PC-9 (cell line): ENCODE measurements at regions not wholly inside any gene's neighbourhood (a gene's known extent, or its start where the extent isn't known, plus 50 kb on each side); places are given as distances from the start of the nearest gene placed in this dataset.

Experiments
- BruUV-seq: library from RNA; stranded (reverse); fragments of 400-500 nt; replicated peaks from 2 replicates; lab custom pipeline; 2021; lab: Mats Ljungman, UMichigan
- CTCF ChIA-PET: fragments of 300-600 bp; sonication (Branson Sonifier 250); formaldehyde crosslinking; loops from one replicate; lab custom pipeline; 2022; ENCODE audit warnings: antibody characterized with exemption; lab: Charles Lee
- POLR2A ChIA-PET: fragments of 300-600 bp; sonication (Branson Sonifier 250); formaldehyde crosslinking; loops from one replicate; lab custom pipeline; 2022; ENCODE audit warnings: antibody characterized with exemption; ENCODE audit not compliant: unreplicated experiment; lab: Charles Lee
- DNase-seq, 2 experiments: peaks; one replicate each; pipeline versions ENCODE4 v3.0.0 to v3.0.0-alpha.2; 2015 to 2022; ENCODE audit warnings: mixed read lengths in 1 of 2
- H2AFZ ChIP-seq: fragments of 200-600 bp; sonication (generic); 2 replicates; pipeline ENCODE4 v1.8.1; 2017; ENCODE audit warnings: antibody characterized with exemption
- H3F3A ChIP-seq: fragments of 200-600 bp; sonication (generic); 2 replicates; pipeline ENCODE4 v1.8.1; 2017; ENCODE audit warnings: antibody characterized with exemption, mild to moderate bottlenecking, low read depth; ENCODE audit not compliant: insufficient read depth
- H3K27ac ChIP-seq: fragments of 200-600 bp; sonication (generic); 2 replicates; pipeline ENCODE4 v1.6.1; 2016; ENCODE audit warnings: mixed run types
- H3K27me3 ChIP-seq: fragments of 200-600 bp; sonication (generic); 2 replicates; pipeline ENCODE4 v1.6.1; 2016; ENCODE audit warnings: low read depth, mixed run types; ENCODE audit not compliant: insufficient read depth
- H3K36me3 ChIP-seq: fragments of 200-600 bp; sonication (generic); 2 replicates; pipeline ENCODE4 v1.6.1; 2016; ENCODE audit warnings: low read depth, mixed run types
- H3K4me1 ChIP-seq: fragments of 200-600 bp; sonication (generic); replicated peaks from 2 replicates; pipeline ENCODE4 v1.6.1; 2016; ENCODE audit warnings: mixed run types; ENCODE audit not compliant: insufficient read depth
- H3K4me2 ChIP-seq: fragments of 200-600 bp; sonication (generic); 2 replicates; pipeline ENCODE4 v1.6.1; 2017; ENCODE audit warnings: mixed run types
- H3K4me3 ChIP-seq: fragments of 200-600 bp; sonication (generic); 2 replicates; pipeline ENCODE4 v1.6.1; 2016; ENCODE audit warnings: mixed run types
- H3K79me2 ChIP-seq: fragments of 200-600 bp; sonication (generic); 2 replicates; pipeline ENCODE4 v1.6.1; 2017; ENCODE audit warnings: low read depth, mixed run types
- H3K9me2 ChIP-seq: fragments of 200-600 bp; sonication (generic); 2 replicates; pipeline ENCODE4 v1.8.1; 2017; ENCODE audit warnings: mild to moderate bottlenecking; ENCODE audit not compliant: insufficient read depth
- H3K9me3 ChIP-seq: fragments of 200-600 bp; sonication (generic); 2 replicates; pipeline ENCODE4 v1.8.1; 2016; ENCODE audit warnings: low read depth; ENCODE audit not compliant: insufficient read depth
- H4K20me1 ChIP-seq: fragments of 200-600 bp; sonication (generic); 2 replicates; pipeline ENCODE4 v1.8.1; 2017; ENCODE audit not compliant: insufficient read depth
- EZH2 ChIP-seq: fragments of 200-600 bp; sonication (generic); IDR thresholded peaks from 2 replicates; pipeline ENCODE4 v1.8.0; 2017; ENCODE audit warnings: antibody characterized with exemption, low read depth
- intact Hi-C: fragments of 100-400 bp; cut with micrococcal nuclease; formaldehyde crosslinking; loops from one replicate; pipeline ENCODE4 v1.10.0; 2022; ENCODE audit not compliant: unreplicated experiment
- TF ChIP-seq, protein P1 (sequence below): fragments of 200-600 bp; sonication (generic); conservative IDR thresholded peaks from 2 replicates; pipeline ENCODE4 v1.6.1; 2017; ENCODE audit warnings: mixed run types, antibody characterized with exemption, mild to moderate bottlenecking, moderate library complexity

DNA sequence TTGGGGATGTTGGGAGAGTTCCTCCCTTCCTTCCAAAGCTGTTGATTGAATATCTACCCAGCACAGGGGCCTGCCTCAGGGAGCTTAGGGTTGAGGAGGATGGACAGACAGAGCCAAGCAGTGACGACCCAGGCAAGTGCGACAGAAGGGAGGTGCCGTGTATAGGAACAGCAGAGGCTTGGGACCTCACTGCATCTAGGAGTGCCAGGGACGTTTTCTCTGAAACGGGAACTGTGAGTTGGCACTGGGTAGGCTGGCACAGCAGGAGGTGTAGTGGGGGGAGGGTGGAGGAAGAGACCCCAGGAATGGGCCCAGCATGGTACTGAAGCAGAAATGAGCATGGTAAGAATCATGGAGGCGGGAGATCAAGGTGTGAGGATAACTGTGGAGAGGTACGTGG, 55.3 kb upstream of the MGMT start:
- no TSS peak for BruUV-seq
- Histone ChIP-seq H3K27ac (no peak overlapping the region), H3K9me3 (no peaks in the 10 kb centered on the region), H3K4me3 (no peak overlapping the region), H3K27me3 (peaks cover 62% of the 10 kb centered on the region), H3K4me1 (no peaks in the 10 kb centered on the region), H3K9me2 (no peaks in the 10 kb centered on the region), H3K4me2 (no peak overlapping the region), H3K79me2 (no peaks in the 10 kb centered on the region), H3F3A (no peaks in the 10 kb centered on the region), H3K36me3 (no peaks in the 10 kb centered on the region), H2AFZ (no peak overlapping the region), H4K20me1 (no peaks in the 10 kb centered on the region)
- no peak for DNase-seq
- intact Hi-C loops, result no loop called here
- CTCF ChIA-PET, result no interaction called here
- POLR2A ChIA-PET, result no interaction called here
- TF ChIP-seq EZH2, result no peak
- TF ChIP-seq, protein P1, sequence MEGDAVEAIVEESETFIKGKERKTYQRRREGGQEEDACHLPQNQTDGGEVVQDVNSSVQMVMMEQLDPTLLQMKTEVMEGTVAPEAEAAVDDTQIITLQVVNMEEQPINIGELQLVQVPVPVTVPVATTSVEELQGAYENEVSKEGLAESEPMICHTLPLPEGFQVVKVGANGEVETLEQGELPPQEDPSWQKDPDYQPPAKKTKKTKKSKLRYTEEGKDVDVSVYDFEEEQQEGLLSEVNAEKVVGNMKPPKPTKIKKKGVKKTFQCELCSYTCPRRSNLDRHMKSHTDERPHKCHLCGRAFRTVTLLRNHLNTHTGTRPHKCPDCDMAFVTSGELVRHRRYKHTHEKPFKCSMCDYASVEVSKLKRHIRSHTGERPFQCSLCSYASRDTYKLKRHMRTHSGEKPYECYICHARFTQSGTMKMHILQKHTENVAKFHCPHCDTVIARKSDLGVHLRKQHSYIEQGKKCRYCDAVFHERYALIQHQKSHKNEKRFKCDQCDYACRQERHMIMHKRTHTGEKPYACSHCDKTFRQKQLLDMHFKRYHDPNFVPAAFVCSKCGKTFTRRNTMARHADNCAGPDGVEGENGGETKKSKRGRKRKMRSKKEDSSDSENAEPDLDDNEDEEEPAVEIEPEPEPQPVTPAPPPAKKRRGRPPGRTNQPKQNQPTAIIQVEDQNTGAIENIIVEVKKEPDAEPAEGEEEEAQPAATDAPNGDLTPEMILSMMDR, result no peak

DNA sequence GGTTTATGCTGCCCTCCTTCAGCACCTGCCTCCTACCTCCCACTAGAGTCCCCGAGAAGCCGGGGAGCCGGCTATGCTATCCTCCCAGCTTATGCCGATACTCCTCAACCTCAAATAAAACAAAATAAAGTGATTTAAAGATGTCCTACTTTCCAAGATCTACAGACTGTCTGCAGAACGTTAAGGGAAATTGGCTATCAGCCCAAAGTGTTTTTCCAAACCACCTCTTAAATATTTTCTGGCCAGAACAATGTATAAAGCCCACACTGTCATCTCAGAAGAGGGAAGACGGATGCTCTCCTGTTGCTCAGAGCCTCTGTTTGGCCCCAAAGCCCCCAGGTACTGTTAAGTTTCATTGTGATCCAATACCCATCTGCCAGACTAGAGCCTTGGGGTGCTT, 54.0 kb upstream of the MGMT start:
- H3K4me1 ChIP-seq, result no peaks in the 10 kb centered on the region
- no peaks in the 10 kb centered on the region for H3K9me3 ChIP-seq
- no peaks in the 10 kb centered on the region for H3F3A ChIP-seq
- H3K27ac ChIP-seq, result no peak overlapping the region
- H3K36me3 ChIP-seq, result no peaks in the 10 kb centered on the region
- intact Hi-C loops, result no loop called here
- ChIA-PET CTCF (no interaction called here), POLR2A (no interaction called here)
- peaks cover 75% of the 10 kb centered on the region for H3K27me3 ChIP-seq
- H4K20me1 ChIP-seq, result no peaks in the 10 kb centered on the region
- no peaks in the 10 kb centered on the region for H3K79me2 ChIP-seq
- no peaks in the 10 kb centered on the region for H3K9me2 ChIP-seq
- TF ChIP-seq, protein P1, result no peak
- no peak for TF ChIP-seq EZH2
- no peak overlapping the region for H2AFZ ChIP-seq
- no TSS peak for BruUV-seq
- H3K4me3 ChIP-seq, result no peak overlapping the region
- no peak for DNase-seq
- no peak overlapping the region for H3K4me2 ChIP-seq

DNA sequence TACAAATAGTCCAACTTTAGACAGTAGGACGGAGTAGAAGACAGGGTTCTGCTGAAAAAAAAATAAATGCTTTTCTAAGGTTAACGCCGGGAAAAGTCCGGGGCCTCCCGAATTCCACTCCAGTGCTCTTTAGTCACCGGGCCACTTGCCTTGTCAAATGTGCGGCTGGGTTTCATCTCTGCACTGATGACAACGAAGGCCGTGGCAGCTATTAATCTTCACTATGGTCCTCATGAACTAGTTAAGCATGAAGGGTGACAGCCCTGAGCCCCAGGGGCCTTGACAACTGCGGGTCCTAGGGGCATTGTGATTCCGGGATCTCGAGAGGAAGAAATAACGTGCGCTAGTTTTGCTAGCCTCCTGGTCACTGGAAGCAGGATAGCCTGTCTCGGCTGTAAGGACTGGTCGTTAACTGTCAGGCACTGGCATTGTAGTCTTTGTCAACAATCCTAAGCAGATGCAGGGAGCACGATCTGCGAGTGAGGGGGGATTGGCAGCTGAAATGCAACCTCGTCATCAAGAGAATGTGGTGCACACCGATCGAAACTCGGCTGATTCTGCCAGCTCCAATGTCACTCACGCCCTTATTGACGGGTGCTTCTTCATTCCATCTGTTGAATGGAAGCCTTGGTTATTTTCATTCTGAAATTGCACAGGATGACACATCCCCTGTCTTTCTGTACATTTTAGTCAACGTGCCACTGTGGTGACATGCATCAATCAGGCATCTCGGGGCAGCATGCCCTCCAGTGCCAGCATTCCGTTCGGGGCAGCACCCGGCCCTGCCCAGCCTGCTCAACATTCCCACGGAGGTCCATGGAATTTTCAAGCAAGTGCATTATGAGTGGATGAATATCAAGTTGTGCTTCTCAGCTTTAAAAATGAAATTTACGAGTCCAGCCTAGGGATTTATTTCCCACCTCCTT, 51.6 kb upstream of the MGMT start:
- ChIA-PET CTCF (no interaction called here), POLR2A (interaction anchor here (0.6 kb wide), 1 partner anchor 155 kb away, joined by 4 read pairs; no protein-coding TSS in a partner anchor)
- no peak for DNase-seq
- H3K36me3 ChIP-seq, result no peaks in the 10 kb centered on the region
- H3K9me3 ChIP-seq, result no peaks in the 10 kb centered on the region
- no peaks in the 10 kb centered on the region for H3K79me2 ChIP-seq
- peaks cover 87% of the 10 kb centered on the region for H3K27me3 ChIP-seq
- no peak for TF ChIP-seq EZH2
- TF ChIP-seq, protein P1, result no peak
- H3F3A ChIP-seq, result no peaks in the 10 kb centered on the region
- no TSS peak for BruUV-seq
- H3K27ac ChIP-seq, result no peak overlapping the region
- no peaks in the 10 kb centered on the region for H3K9me2 ChIP-seq
- no peaks in the 10 kb centered on the region for H3K4me1 ChIP-seq
- H3K4me3 ChIP-seq, result no peak overlapping the region
- H3K4me2 ChIP-seq, result no peak overlapping the region
- no peaks in the 10 kb centered on the region for H4K20me1 ChIP-seq
- intact Hi-C loops, result no loop called here
- no peak overlapping the region for H2AFZ ChIP-seq
